GM10248 (cell line): ENCODE measurements at regions not wholly inside any gene's neighbourhood (a gene's known extent, or its start where the extent isn't known, plus 50 kb on each side); places are given as distances from the start of the nearest gene placed in this dataset.

Source experiments
- CTCF ChIA-PET: fragments of 300-600 bp; sonication (Branson Sonifier 250); formaldehyde crosslinking; extraction: SDS; loops from one replicate; lab custom pipeline; 2021; ENCODE audit warnings: antibody characterized with exemption; lab: Yijun Ruan, JAX
- POLR2A ChIA-PET: fragments of 350-650 bp; sonication (Branson Sonifier 250); formaldehyde crosslinking; extraction: SDS; loops from one replicate; lab custom pipeline; 2020; ENCODE audit warnings: antibody characterized with exemption; lab: Yijun Ruan, JAX
- DNase-seq: peaks from one replicate; pipeline ENCODE4 v3.0.0; 2012; ENCODE audit errors: extremely low spot score
- CTCF ChIP-seq: IDR thresholded peaks from 2 replicates; pipeline ENCODE4 v1.5.1; 2012; ENCODE audit warnings: mild to moderate bottlenecking, low read depth; ENCODE audit errors: extremely low read depth, missing control alignments, control extremely low read depth

DNA sequence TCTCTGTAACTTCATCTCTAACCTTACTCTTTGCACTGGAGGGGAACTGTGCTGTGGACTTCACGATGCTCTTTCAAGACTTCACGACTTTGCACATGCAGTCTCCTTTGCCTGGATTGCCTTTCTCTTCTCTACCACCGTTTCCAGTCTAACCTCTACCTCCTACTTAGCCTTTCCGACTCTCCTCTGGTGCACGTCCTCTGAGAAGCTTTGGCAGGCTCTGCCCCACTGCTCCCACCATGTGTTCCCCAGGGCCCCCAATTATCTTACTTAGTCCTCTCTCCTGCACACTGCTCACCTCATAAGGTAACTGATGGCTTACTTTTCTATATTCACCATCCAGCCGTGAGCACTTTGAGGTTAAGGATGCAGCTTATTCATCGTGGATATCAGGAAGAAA lies 101.7 kb upstream of the GJB5 start:
- ChIA-PET POLR2A (no interaction called here), CTCF (no interaction called here)
- no peak for TF ChIP-seq CTCF
- no peak for DNase-seq

GRCh38 chr1:34655206-34655874 lies 99.5 kb upstream of the GJB5 start:
- CTCF ChIA-PET: no interaction called here
- POLR2A ChIA-PET: no interaction called here
- DNase-seq: no peak
- TF ChIP-seq CTCF: no peak

DNA sequence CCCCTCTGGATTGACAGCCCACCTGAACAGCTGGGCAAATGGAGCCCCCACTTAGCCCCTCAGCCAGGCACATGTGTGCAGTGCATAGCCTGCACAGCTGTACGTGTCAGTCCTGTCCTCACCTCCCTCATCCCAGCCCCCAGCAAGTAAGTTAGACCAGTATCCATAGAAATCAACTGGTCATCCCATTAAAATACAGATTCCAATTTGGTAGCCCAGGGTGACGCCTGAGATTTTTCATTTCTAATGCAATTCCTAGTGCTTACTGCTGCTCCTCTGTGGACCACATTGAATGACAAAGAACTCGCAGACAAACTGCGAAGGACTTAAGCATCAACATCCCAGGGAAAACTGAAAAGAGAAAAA lies 99.0 kb upstream of the GJB5 start:
- ChIA-PET CTCF (no interaction called here), POLR2A (no interaction called here)
- no peak for DNase-seq
- TF ChIP-seq CTCF: no peak

DNA sequence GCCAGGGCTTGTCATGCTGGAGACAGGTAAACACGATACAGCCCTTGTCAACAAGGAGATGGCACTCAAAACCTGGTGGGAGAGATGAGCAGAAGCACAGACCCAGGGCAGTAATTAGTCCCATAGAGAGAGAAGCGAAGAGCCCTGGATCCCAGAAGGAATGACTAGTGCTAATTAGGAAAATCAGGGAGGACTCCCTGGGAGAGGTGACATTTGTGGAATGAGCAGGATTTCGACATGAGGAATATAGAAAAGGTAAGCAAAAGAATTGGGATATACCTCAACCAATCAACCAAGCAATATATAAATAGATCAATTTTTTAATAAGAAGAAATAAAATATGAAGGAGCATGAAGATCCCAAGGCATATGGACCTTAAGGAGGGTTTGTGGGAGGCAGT lies 98.5 kb upstream of the GJB5 start:
- ChIA-PET POLR2A (no interaction called here), CTCF (no interaction called here)
- no peak for DNase-seq
- TF ChIP-seq CTCF: no peak

DNA sequence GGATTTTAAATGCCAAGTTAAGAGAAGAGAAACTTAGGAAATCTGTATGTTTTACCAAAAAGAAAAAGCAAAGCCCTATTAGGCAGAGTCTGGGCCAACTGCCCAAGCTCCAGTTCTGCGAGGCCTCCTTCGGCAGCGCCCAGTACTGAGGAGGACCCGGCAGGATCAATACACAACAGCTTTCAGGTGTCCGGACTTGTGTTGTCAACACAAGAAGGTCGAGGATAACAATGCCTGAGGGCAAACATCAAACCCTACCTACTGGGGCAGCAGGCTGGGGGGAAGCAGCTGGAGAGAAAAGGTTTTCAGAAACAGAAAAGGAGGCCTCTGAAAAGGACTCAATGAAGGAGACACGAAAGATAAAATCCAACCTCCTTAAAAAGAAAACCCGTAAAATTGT lies 98.1 kb upstream of the GJB5 start:
- POLR2A ChIA-PET: no interaction called here
- no peak for DNase-seq
- CTCF ChIA-PET: no interaction called here
- TF ChIP-seq CTCF: no peak

DNA sequence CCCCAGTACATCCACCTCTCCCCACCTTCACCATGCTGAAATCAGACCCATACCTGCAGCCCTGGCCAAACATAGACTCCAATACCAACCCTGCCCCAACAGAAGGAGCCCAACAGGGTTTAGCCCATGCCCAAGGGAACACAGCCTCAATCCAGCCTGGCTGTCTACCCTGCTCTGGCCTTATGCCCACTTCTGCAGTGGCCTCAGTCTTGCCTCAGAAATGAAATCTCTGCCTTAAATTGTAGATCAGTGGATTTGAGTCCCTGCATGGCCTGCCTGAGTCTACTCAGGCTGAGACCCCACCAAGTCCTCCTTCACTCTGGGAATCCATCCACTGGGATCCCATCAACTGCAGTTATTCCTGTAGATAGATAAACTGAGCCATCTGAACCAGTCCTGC lies 97.6 kb upstream of the GJB5 start:
- TF ChIP-seq CTCF: no peak
- CTCF ChIA-PET: no interaction called here
- no peak for DNase-seq
- POLR2A ChIA-PET: no interaction called here
